ENCODE measurements at regions not wholly inside any gene's neighbourhood (a gene's known extent, or its start where the extent isn't known, plus 50 kb on each side); places are given as distances from the start of the nearest gene placed in this dataset.
A peak's percentile ranks its signal among the peaks of the same experiment; 100 is the strongest.

DNA sequence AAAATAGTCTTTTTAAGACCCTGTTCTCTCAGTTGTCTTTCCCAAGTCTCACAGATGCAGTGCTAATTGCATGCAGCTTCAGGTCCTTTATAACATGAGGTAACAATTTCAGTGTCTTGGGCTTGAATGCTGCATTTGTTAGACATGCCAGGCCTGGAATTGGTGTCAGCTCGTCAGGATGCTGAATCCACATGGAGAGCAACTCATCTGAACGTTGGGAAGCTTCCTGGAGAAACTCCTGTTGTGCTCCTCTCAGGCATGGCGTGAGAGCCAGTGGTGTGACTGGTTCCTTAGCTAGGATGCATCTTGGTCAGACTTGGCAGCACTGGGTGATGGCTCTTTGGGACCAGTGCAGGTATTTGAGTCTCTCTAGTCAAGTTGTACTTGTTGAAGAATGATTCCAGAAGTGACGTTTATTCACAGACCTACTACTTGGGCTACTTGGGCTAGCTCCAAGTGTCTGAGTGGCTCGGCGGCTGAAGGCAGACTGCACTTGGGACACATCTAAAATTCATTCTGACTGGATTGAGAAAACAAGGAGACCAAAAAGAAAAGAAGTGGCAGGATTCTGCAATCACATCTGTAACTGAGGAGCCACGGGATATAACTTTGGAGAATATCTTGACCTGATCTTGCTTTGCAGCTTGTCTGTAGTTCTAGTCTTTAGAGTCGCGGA lies 134.8 kb upstream of the ARHGAP5 start:
- Histone ChIP-seq H3K9ac (replicated peaks in 1 of 4; ENCODE audit: extremely low read depth in 1 of 4, low read depth in 3 of 4, low read length in 3 of 4) (no peak overlapping the region), H2BK12ac (ENCODE audit: low read depth, low read length) (no peak overlapping the region), H2BK5ac (ENCODE audit: low read depth, low read length) (no peak overlapping the region), H3K4me3 (ENCODE audit: extremely low read depth in 1 of 4, insufficient read depth in 2 of 4, low read depth in 3 of 4, low read length in 4 of 4) (no peak overlapping the region), H3K9me3 (ENCODE audit: insufficient read depth in 2 of 2, low read depth in 1 of 2, low read length in 1 of 2) (no peaks in the 10 kb centered on the region), H4K91ac (replicated peaks; ENCODE audit: insufficient read length, low read length) (no peak overlapping the region), H3K27me3 (replicated peaks in 1 of 4; ENCODE audit: control insufficient read depth in 3 of 4, extremely low read depth in 1 of 4, insufficient read depth in 3 of 4, low read length in 3 of 4) (peaks cover 0 to 1% (median 0%) of the 10 kb centered on the region in 4 experiments; a peak in 1 of 7 replicates), H3K56ac (replicated peaks; ENCODE audit: insufficient read length, low read depth, low read length) (no peak overlapping the region), H2BK15ac (ENCODE audit: low read length) (no peak overlapping the region), H3K4me2 (ENCODE audit: insufficient read depth in 1 of 2, low read depth in 2 of 2, low read length in 2 of 2) (no peak overlapping the region), H3K27ac (ENCODE audit: low read depth, low read length) (no peak overlapping the region), H3K4me1 (replicated peaks in 1 of 4; ENCODE audit: control insufficient read depth in 3 of 4, insufficient read depth in 4 of 4, low read length in 3 of 4) (no peaks in the 10 kb centered on the region; a peak in 1 of 7 replicates), H3K18ac (ENCODE audit: extremely low read depth, low read length) (no peak overlapping the region), H4K20me1 (replicated peaks in 1 of 2; ENCODE audit: control insufficient read depth in 1 of 2, insufficient read depth in 2 of 2, low read length in 2 of 2) (no peaks in the 10 kb centered on the region), H4K8ac (ENCODE audit: extremely low read depth, insufficient read depth, low read length) (no peak overlapping the region), H2AFZ (ENCODE audit: low read length) (0 out of 2 replicates have a peak overlapping the region, but pooled peaks have one; percentile 46), H3K36me3 (ENCODE audit: control insufficient read depth in 2 of 4, insufficient read depth in 4 of 4, low read length in 3 of 4) (no peaks in the 10 kb centered on the region), H3K79me2 (ENCODE audit: control insufficient read depth in 1 of 2, insufficient read depth in 2 of 2, low read length in 2 of 2) (no peaks in the 10 kb centered on the region), H3K4ac (replicated peaks; ENCODE audit: insufficient read length, low read depth, low read length) (no peak overlapping the region), H4K5ac (ENCODE audit: insufficient read length, low read depth, low read length) (no peak overlapping the region), H3K23me2 (ENCODE audit: low read depth, low read length) (no peaks in the 10 kb centered on the region), H2BK20ac (ENCODE audit: low read length) (no peak overlapping the region), H2AK5ac (ENCODE audit: low read depth, low read length) (no peak overlapping the region), H3K23ac (ENCODE audit: insufficient read length) (no peak overlapping the region), H3K14ac (ENCODE audit: insufficient read length) (no peak overlapping the region), H2BK120ac (replicated peaks; ENCODE audit: low read depth, low read length) (no peak overlapping the region), H3K79me1 (ENCODE audit: low read depth, low read length) (no peaks in the 10 kb centered on the region)
- DNase-seq (ENCODE audit: low read depth in 1 of 2, low spot score in 2 of 2): no peak
- ChIA-PET CTCF (ENCODE audit: partially characterized antibody) (interaction anchor here (1.1 to 2.1 kb wide), 3 partner anchors 9 to 20 kb away, joined by 3 to 8 read pairs (median 4); no protein-coding TSS in a partner anchor), POLR2A (ENCODE audit: partially characterized antibody) (interaction anchor here (1.7 kb wide), 1 partner anchor 134 kb away, joined by 3 read pairs; the partner anchor contains the start of gene ARHGAP5)
- 90% methylated on average over 9 of the region's 9 CpGs; no CpG with 5 or more reads in 1 of the 2 experiments for WGBS, 2 experiments (ENCODE audit: extremely low coverage in 1 of 2, insufficient coverage in 1 of 2, insufficient read length in 1 of 2, insufficient replicate concordance in 2 of 2, low coverage in 1 of 2, low lambda C conversion rate in 2 of 2, missing lambda C conversion rate in 1 of 2)
- FAIRE-seq: no peak
- TF ChIP-seq RXRA (IDR thresholded peaks at IDR 0.05; ENCODE audit: insufficient read depth, low read depth, low read length): no peak
- no peak for TF ChIP-seq SP4 (IDR thresholded peaks at IDR 0.05; ENCODE audit: low read length)
- TF ChIP-seq ASH2L (IDR thresholded peaks at IDR 0.05; ENCODE audit: low read length): no peak

Data from H1 (cell line).